ENCODE measurements at regions not wholly inside any gene's neighbourhood (a gene's known extent, or its start where the extent isn't known, plus 50 kb on each side); places are given as distances from the start of the nearest gene placed in this dataset.

- DNase-seq (ENCODE audit: low read depth in 2 of 3, low spot score in 1 of 3) = no peak
Measured at GRCh38 chr7:21214657-21215056, 213.2 kb upstream of the SP4 start.

- no peak for DNase-seq (ENCODE audit: low read depth in 2 of 3, low spot score in 1 of 3)
Measured at GRCh38 chr7:21215307-21215706, 212.6 kb upstream of the SP4 start.

GRCh38 chr7:21217365-21217764 is 210.5 kb upstream of the SP4 start:
- no peak for DNase-seq (ENCODE audit: low read depth in 2 of 3, low spot score in 1 of 3)

GRCh38 chr7:21218155-21218554 is 209.7 kb upstream of the SP4 start:
- no peak for DNase-seq (ENCODE audit: low read depth in 2 of 3, low spot score in 1 of 3)

GRCh38 chr7:21221130-21221529 is 206.8 kb upstream of the SP4 start:
- no peak for DNase-seq (ENCODE audit: low read depth in 2 of 3, low spot score in 1 of 3)

- no peak for DNase-seq (ENCODE audit: low read depth in 2 of 3, low spot score in 1 of 3)
Measured at GRCh38 chr7:21238400-21239116, 189.3 kb upstream of the SP4 start.

GRCh38 chr7:21243265-21243664 is 184.6 kb upstream of the SP4 start:
- DNase-seq (ENCODE audit: low read depth in 2 of 3, low spot score in 1 of 3) = no peak

- DNase-seq (ENCODE audit: low read depth in 2 of 3, low spot score in 1 of 3) = no peak
Measured at GRCh38 chr7:21251151-21251800, 176.6 kb upstream of the SP4 start.

- peak; percentile 2 to 31 (median 7) for DNase-seq (ENCODE audit: low read depth in 2 of 3, low spot score in 1 of 3)
Measured at GRCh38 chr7:21253740-21254687, 173.9 kb upstream of the SP4 start.

GRCh38 chr7:21256310-21256877 is 171.5 kb upstream of the SP4 start:
- DNase-seq (ENCODE audit: low read depth in 2 of 3, low spot score in 1 of 3) = peak in 1 of 3 donors; percentile 5

GRCh38 chr7:21260939-21261338 is 166.9 kb upstream of the SP4 start:
- DNase-seq (ENCODE audit: low read depth in 2 of 3, low spot score in 1 of 3) = no peak

GRCh38 chr7:21261627-21262594 is 166.0 kb upstream of the SP4 start:
- DNase-seq (ENCODE audit: low read depth in 2 of 3, low spot score in 1 of 3) = peak; percentile 11 to 30 (median 27)

- no peak for DNase-seq (ENCODE audit: low read depth in 2 of 3, low spot score in 1 of 3)
Measured at GRCh38 chr7:21269021-21269420, 158.9 kb upstream of the SP4 start.

- DNase-seq (ENCODE audit: low read depth in 2 of 3, low spot score in 1 of 3) = no peak
Measured at GRCh38 chr7:21276471-21277035, 151.3 kb upstream of the SP4 start.

- DNase-seq (ENCODE audit: low read depth in 2 of 3, low spot score in 1 of 3) = no peak
Measured at GRCh38 chr7:21278944-21279343, 148.9 kb upstream of the SP4 start.

- no peak for DNase-seq (ENCODE audit: low read depth in 2 of 3, low spot score in 1 of 3)
Measured at GRCh38 chr7:21281193-21281592, 146.7 kb upstream of the SP4 start.

- no peak for DNase-seq (ENCODE audit: low read depth in 2 of 3, low spot score in 1 of 3)
Measured at GRCh38 chr7:21293771-21294170, 134.1 kb upstream of the SP4 start.

GRCh38 chr7:21299766-21300165 is 128.1 kb upstream of the SP4 start:
- DNase-seq (ENCODE audit: low read depth in 2 of 3, low spot score in 1 of 3) = no peak

- no peak for DNase-seq (ENCODE audit: low read depth in 2 of 3, low spot score in 1 of 3)
Measured at GRCh38 chr7:21300692-21301091, 127.2 kb upstream of the SP4 start.

GRCh38 chr7:21304808-21305375 is 123.0 kb upstream of the SP4 start:
- no peak for DNase-seq (ENCODE audit: low read depth in 2 of 3, low spot score in 1 of 3)

Data from stimulated activated CD4-positive, alpha-beta T cell treated with anti-CD3 and anti-CD28 coated beads, Interleukin-12 subunit alpha, Interleukin-12 subunit beta, amount 100 ng/mL, for 48 hours (primary cell).